Non-pigmented ciliary epithelial cell (primary cell): ENCODE measurements at regions not wholly inside any gene's neighbourhood (a gene's known extent, or its start where the extent isn't known, plus 50 kb on each side); places are given as distances from the start of the nearest gene placed in this dataset.

Experiments used
- DNase-seq: peaks from one replicate; pipeline ENCODE4 v3.0.0-alpha.2; 2010; ENCODE audit warnings: low read depth

GRCh38 chr4:175376287-175376977, 435.6 kb downstream of the GPM6A start:
- DNase-seq = no peak

GRCh38 chr4:175377203-175377602, 434.9 kb downstream of the GPM6A start:
- DNase-seq = no peak

- no peak for DNase-seq
Measured at GRCh38 chr4:175378372-175378771, 433.7 kb downstream of the GPM6A start.

- no peak for DNase-seq
Measured at GRCh38 chr4:175380841-175381240, 431.2 kb downstream of the GPM6A start.

- no peak for DNase-seq
Measured at GRCh38 chr4:175385797-175386196, 426.3 kb downstream of the GPM6A start.

- no peak for DNase-seq
Measured at GRCh38 chr4:175386776-175387507, 425.1 kb downstream of the GPM6A start.

GRCh38 chr4:175394208-175394607, 417.9 kb downstream of the GPM6A start:
- no peak for DNase-seq

GRCh38 chr4:175405961-175406360, 406.1 kb downstream of the GPM6A start:
- no peak for DNase-seq

GRCh38 chr4:175407926-175408325, 404.1 kb downstream of the GPM6A start:
- DNase-seq = no peak

- DNase-seq = no peak
Measured at GRCh38 chr4:175411251-175411650, 400.8 kb downstream of the GPM6A start.

- DNase-seq = no peak
Measured at GRCh38 chr4:175412161-175412560, 399.9 kb downstream of the GPM6A start.

GRCh38 chr4:175412746-175413145, 399.3 kb downstream of the GPM6A start:
- DNase-seq = peak; percentile 55

- DNase-seq = peak; percentile 55
Measured at GRCh38 chr4:175413561-175413960, 398.5 kb downstream of the GPM6A start.

GRCh38 chr4:175414602-175415001, 397.5 kb downstream of the GPM6A start:
- no peak for DNase-seq

GRCh38 chr4:175418516-175418915, 393.5 kb downstream of the GPM6A start:
- no peak for DNase-seq

- DNase-seq = peak; percentile 95
Measured at GRCh38 chr4:175419236-175419718, 392.8 kb downstream of the GPM6A start.

GRCh38 chr4:175421506-175421905, 390.6 kb downstream of the GPM6A start:
- no peak for DNase-seq

GRCh38 chr4:175422331-175422730, 389.7 kb downstream of the GPM6A start:
- no peak for DNase-seq

- no peak for DNase-seq
Measured at GRCh38 chr4:175424111-175424510, 388.0 kb downstream of the GPM6A start.

GRCh38 chr4:175427751-175428150, 384.3 kb downstream of the GPM6A start:
- DNase-seq = no peak

- no peak for DNase-seq
Measured at GRCh38 chr4:175431694-175432093, 380.4 kb downstream of the GPM6A start.

- DNase-seq = no peak
Measured at GRCh38 chr4:175435381-175435783, 376.7 kb downstream of the GPM6A start.

GRCh38 chr4:175436196-175436595, 375.9 kb downstream of the GPM6A start:
- no peak for DNase-seq

- no peak for DNase-seq
Measured at GRCh38 chr4:175440786-175441185, 371.3 kb downstream of the GPM6A start.
